Subcutaneous abdominal adipose tissue (tissue), 5 donors: ENCODE measurements at regions not wholly inside any gene's neighbourhood (a gene's known extent, or its start where the extent isn't known, plus 50 kb on each side); places are given as distances from the start of the nearest gene placed in this dataset.

ENCODE experiments used
- H3K27ac ChIP-seq: one replicate; pipeline ENCODE4 v1.7.0; 2013; ENCODE audit warnings: low read depth, mild to moderate bottlenecking, inconsistent platforms, low read length, moderate library complexity
- H3K27me3 ChIP-seq, 5 donors: one replicate each; pipeline ENCODE4 v1.7.0; 2013; ENCODE audit warnings: low read length in 5 of 5, inconsistent platforms in 1 of 5; ENCODE audit not compliant: control insufficient read depth in 5 of 5, insufficient read depth in 4 of 5
- H3K36me3 ChIP-seq, 5 donors: one replicate each; pipeline ENCODE4 v1.7.0; 2013; ENCODE audit warnings: low read length in 5 of 5; ENCODE audit not compliant: control insufficient read depth in 5 of 5, insufficient read depth in 5 of 5
- H3K4me1 ChIP-seq, 5 donors: one replicate each; pipeline ENCODE4 v1.7.0; 2013; ENCODE audit warnings: low read length in 5 of 5, mild to moderate bottlenecking in 3 of 5, moderate library complexity in 1 of 5; ENCODE audit not compliant: control insufficient read depth in 5 of 5, insufficient read depth in 5 of 5
- H3K4me3 ChIP-seq, 5 donors: one replicate each; pipeline ENCODE4 v1.7.0; 2013; ENCODE audit warnings: low read length in 5 of 5, low read depth in 1 of 5
- H3K9ac ChIP-seq, 5 donors: one replicate each; pipeline ENCODE4 v1.7.0; 2013; ENCODE audit warnings: low read length in 5 of 5, mild to moderate bottlenecking in 4 of 5, moderate library complexity in 3 of 5
- H3K9me3 ChIP-seq, 5 donors: one replicate each; pipeline ENCODE4 v1.7.0; 2013; ENCODE audit warnings: low read length in 5 of 5; ENCODE audit not compliant: control insufficient read depth in 5 of 5
- donor health status: healthy.
- donor health status: healthy.
- donor health status: healthy.
- donor health status: healthy.
- donor health status: healthy.

- H3K27ac ChIP-seq = no peak overlapping the region
- H3K4me1 ChIP-seq = no peaks in the 10 kb centered on the region
- no peaks in the 10 kb centered on the region for H3K27me3 ChIP-seq
- H3K9me3 ChIP-seq = peaks cover 0 to 2% (median 0%) of the 10 kb centered on the region in 5 donors
- no peak overlapping the region for H3K4me3 ChIP-seq
- H3K9ac ChIP-seq = no peak overlapping the region
- H3K36me3 ChIP-seq = no peaks in the 10 kb centered on the region
Measured at GRCh38 chr5:143672806-143673205, 139.2 kb upstream of the HMHB1 start.

GRCh38 chr5:143671674-143672569 is 140.0 kb upstream of the HMHB1 start:
- no peaks in the 10 kb centered on the region for H3K4me1 ChIP-seq
- H3K36me3 ChIP-seq = no peaks in the 10 kb centered on the region
- no peaks in the 10 kb centered on the region for H3K27me3 ChIP-seq
- H3K27ac ChIP-seq = no peak overlapping the region
- no peak overlapping the region for H3K4me3 ChIP-seq
- H3K9ac ChIP-seq = no peak overlapping the region
- peaks cover 0 to 2% (median 0%) of the 10 kb centered on the region in 5 donors for H3K9me3 ChIP-seq

- Histone ChIP-seq H3K9ac (no peak overlapping the region), H3K27ac (no peak overlapping the region), H3K4me1 (no peaks in the 10 kb centered on the region), H3K27me3 (no peaks in the 10 kb centered on the region), H3K9me3 (peaks cover 0 to 2% (median 0%) of the 10 kb centered on the region in 5 donors), H3K4me3 (no peak overlapping the region), H3K36me3 (no peaks in the 10 kb centered on the region)
Measured at GRCh38 chr5:143671021-143671420, 140.9 kb upstream of the HMHB1 start.

GRCh38 chr5:143665866-143666265 is 146.1 kb upstream of the HMHB1 start:
- H3K9ac ChIP-seq = no peak overlapping the region
- no peak overlapping the region for H3K4me3 ChIP-seq
- H3K36me3 ChIP-seq = no peaks in the 10 kb centered on the region
- H3K9me3 ChIP-seq = peaks cover 0 to 2% (median 0%) of the 10 kb centered on the region in 5 donors
- no peaks in the 10 kb centered on the region for H3K4me1 ChIP-seq
- H3K27me3 ChIP-seq = no peaks in the 10 kb centered on the region
- no peak overlapping the region for H3K27ac ChIP-seq

- H3K9ac ChIP-seq = no peak overlapping the region
- H3K27me3 ChIP-seq = no peaks in the 10 kb centered on the region
- no peaks in the 10 kb centered on the region for H3K9me3 ChIP-seq
- no peaks in the 10 kb centered on the region for H3K4me1 ChIP-seq
- no peak overlapping the region for H3K27ac ChIP-seq
- H3K4me3 ChIP-seq = no peak overlapping the region
- H3K36me3 ChIP-seq = no peaks in the 10 kb centered on the region
Measured at GRCh38 chr5:143664623-143665022, 147.3 kb upstream of the HMHB1 start.

GRCh38 chr5:143663872-143664271 is 148.1 kb upstream of the HMHB1 start:
- no peak overlapping the region for H3K9ac ChIP-seq
- no peaks in the 10 kb centered on the region for H3K27me3 ChIP-seq
- no peak overlapping the region for H3K4me3 ChIP-seq
- H3K9me3 ChIP-seq = no peaks in the 10 kb centered on the region
- no peak overlapping the region for H3K27ac ChIP-seq
- no peaks in the 10 kb centered on the region for H3K36me3 ChIP-seq
- H3K4me1 ChIP-seq = no peaks in the 10 kb centered on the region

GRCh38 chr5:143662020-143662419 is 149.9 kb upstream of the HMHB1 start:
- H3K27me3 ChIP-seq = no peaks in the 10 kb centered on the region
- H3K9me3 ChIP-seq = no peaks in the 10 kb centered on the region
- no peaks in the 10 kb centered on the region for H3K36me3 ChIP-seq
- H3K27ac ChIP-seq = no peak overlapping the region
- no peaks in the 10 kb centered on the region for H3K4me1 ChIP-seq
- H3K4me3 ChIP-seq = no peak overlapping the region
- no peak overlapping the region for H3K9ac ChIP-seq

- H3K9ac ChIP-seq = no peak overlapping the region
- no peak overlapping the region for H3K27ac ChIP-seq
- no peak overlapping the region for H3K4me3 ChIP-seq
- no peaks in the 10 kb centered on the region for H3K4me1 ChIP-seq
- H3K27me3 ChIP-seq = no peaks in the 10 kb centered on the region
- H3K9me3 ChIP-seq = no peaks in the 10 kb centered on the region
- no peaks in the 10 kb centered on the region for H3K36me3 ChIP-seq
Measured at GRCh38 chr5:143660625-143661024, 151.3 kb upstream of the HMHB1 start.

GRCh38 chr5:143659599-143660238 is 152.2 kb upstream of the HMHB1 start:
- no peaks in the 10 kb centered on the region for H3K9me3 ChIP-seq
- H3K36me3 ChIP-seq = no peaks in the 10 kb centered on the region
- H3K27ac ChIP-seq = no peak overlapping the region
- H3K9ac ChIP-seq = no peak overlapping the region
- H3K27me3 ChIP-seq = no peaks in the 10 kb centered on the region
- no peaks in the 10 kb centered on the region for H3K4me1 ChIP-seq
- no peak overlapping the region for H3K4me3 ChIP-seq

GRCh38 chr5:143658956-143659355 is 153.0 kb upstream of the HMHB1 start:
- H3K27ac ChIP-seq = no peak overlapping the region
- H3K9ac ChIP-seq = no peak overlapping the region
- no peak overlapping the region for H3K4me3 ChIP-seq
- H3K9me3 ChIP-seq = no peaks in the 10 kb centered on the region
- no peaks in the 10 kb centered on the region for H3K4me1 ChIP-seq
- H3K36me3 ChIP-seq = no peaks in the 10 kb centered on the region
- H3K27me3 ChIP-seq = no peaks in the 10 kb centered on the region
